Loucy (cell line): ENCODE measurements at regions not wholly inside any gene's neighbourhood (a gene's known extent, or its start where the extent isn't known, plus 50 kb on each side); places are given as distances from the start of the nearest gene placed in this dataset.

Experiments
- CTCF ChIP-seq: fragments of 200-600 bp; sonication (generic); conservative IDR thresholded peaks from 2 replicates; pipeline ENCODE4 v1.5.1; 2014; ENCODE audit warnings: mild to moderate bottlenecking, antibody characterized with exemption, low read length
- EZH2phosphoT487 ChIP-seq: fragments of 200-600 bp; IDR thresholded peaks from 2 replicates; pipeline ENCODE4 v1.6.1; 2018; ENCODE audit warnings: antibody characterized with exemption, mild to moderate bottlenecking, moderate library complexity, borderline replicate concordance

- TF ChIP-seq CTCF = no peak; the same call in 1 of the 2 replicates
- no peak for TF ChIP-seq EZH2phosphoT487
Observed at GRCh38 chr7:156560075-156560474, 80.5 kb upstream of the RNF32 start.
